ENCODE measurements at regions not wholly inside any gene's neighbourhood (a gene's known extent, or its start where the extent isn't known, plus 50 kb on each side); places are given as distances from the start of the nearest gene placed in this dataset.
"Not testable (repeated sequence)": the region's sequence is repeated elsewhere in the genome, so short reads cannot be mapped to it uniquely, and the experiment has no call there.

GRCh38 chr12:127496255-127496654 is 770.7 kb upstream of the TMEM132C start:
- Mint-ChIP-seq H3K4me1 (no peaks in the 10 kb centered on the region), H3K27me3 (no peaks in the 10 kb centered on the region), H3K27ac (no peak overlapping the region), H3K36me3 (ENCODE audit: low read depth) (no peaks in the 10 kb centered on the region), H3K9me3 (no peaks in the 10 kb centered on the region), H3K4me3 (no peak overlapping the region)
- DNase-seq (no peak), ATAC-seq (ENCODE audit: low read depth) (no peak)
- ChIA-PET CTCF (no interaction called here), POLR2A (no interaction called here)
- intact Hi-C loops (cut with micrococcal nuclease): no loop called here
- no peak for TF ChIP-seq CTCF (IDR thresholded peaks at IDR 0.05)

- H3K36me3 Mint-ChIP-seq (ENCODE audit: low read depth): no peaks in the 10 kb centered on the region
- intact Hi-C loops (cut with micrococcal nuclease): no loop called here
- no peak overlapping the region for H3K27ac Mint-ChIP-seq
- H3K9me3 Mint-ChIP-seq: peaks cover 2% of the 10 kb centered on the region
- no peak for ATAC-seq (ENCODE audit: low read depth)
- H3K27me3 Mint-ChIP-seq: no peaks in the 10 kb centered on the region
- H3K4me3 Mint-ChIP-seq: no peak overlapping the region
- ChIA-PET CTCF (no interaction called here), POLR2A (no interaction called here)
- TF ChIP-seq CTCF (IDR thresholded peaks at IDR 0.05): no peak
- H3K4me1 Mint-ChIP-seq: no peaks in the 10 kb centered on the region
- DNase-seq: no peak
These were observed 766.4 kb upstream of the TMEM132C start for GRCh38 chr12:127500512-127501035.

- no peak overlapping the region for H3K4me3 Mint-ChIP-seq
- no peak for TF ChIP-seq CTCF (IDR thresholded peaks at IDR 0.05)
- DNase-seq (no peak), ATAC-seq (ENCODE audit: low read depth) (no peak)
- H3K36me3 Mint-ChIP-seq (ENCODE audit: low read depth): no peaks in the 10 kb centered on the region
- ChIA-PET CTCF (no interaction called here), POLR2A (no interaction called here)
- H3K27me3 Mint-ChIP-seq: no peaks in the 10 kb centered on the region
- no peak overlapping the region for H3K27ac Mint-ChIP-seq
- intact Hi-C loops (cut with micrococcal nuclease): no loop called here
- H3K9me3 Mint-ChIP-seq: peaks cover 2% of the 10 kb centered on the region
- H3K4me1 Mint-ChIP-seq: no peaks in the 10 kb centered on the region
These were observed 765.1 kb upstream of the TMEM132C start for GRCh38 chr12:127501916-127502315.

- no peaks in the 10 kb centered on the region for H3K27me3 Mint-ChIP-seq
- H3K4me1 Mint-ChIP-seq: no peaks in the 10 kb centered on the region
- H3K4me3 Mint-ChIP-seq: no peak overlapping the region
- ATAC-seq (ENCODE audit: low read depth) (no peak), DNase-seq (no peak)
- intact Hi-C loops (cut with micrococcal nuclease): no loop called here
- ChIA-PET POLR2A (no interaction called here), CTCF (no interaction called here)
- no peak overlapping the region for H3K27ac Mint-ChIP-seq
- no peak for TF ChIP-seq CTCF (IDR thresholded peaks at IDR 0.05)
- no peaks in the 10 kb centered on the region for H3K36me3 Mint-ChIP-seq (ENCODE audit: low read depth)
- peaks cover 5% of the 10 kb centered on the region for H3K9me3 Mint-ChIP-seq
These were observed 763.7 kb upstream of the TMEM132C start for GRCh38 chr12:127503246-127503645.

- ATAC-seq (ENCODE audit: low read depth); H3K36me3 Mint-ChIP-seq (ENCODE audit: low read depth); H3K4me3 Mint-ChIP-seq; intact Hi-C loops (cut with micrococcal nuclease); CTCF ChIA-PET; H3K27me3 Mint-ChIP-seq; DNase-seq; H3K9me3 Mint-ChIP-seq; H3K27ac Mint-ChIP-seq; POLR2A ChIA-PET; H3K4me1 Mint-ChIP-seq: not testable (repeated sequence)
These were observed 763.0 kb upstream of the TMEM132C start for GRCh38 chr12:127503996-127504395.

- TF ChIP-seq CTCF (IDR thresholded peaks at IDR 0.05): no peak
- no peaks in the 10 kb centered on the region for H3K27me3 Mint-ChIP-seq
- DNase-seq (no peak), ATAC-seq (ENCODE audit: low read depth) (no peak)
- ChIA-PET CTCF (no interaction called here), POLR2A (no interaction called here)
- intact Hi-C loops (cut with micrococcal nuclease): no loop called here
- H3K27ac Mint-ChIP-seq: no peak overlapping the region
- no peaks in the 10 kb centered on the region for H3K4me1 Mint-ChIP-seq
- H3K36me3 Mint-ChIP-seq (ENCODE audit: low read depth): no peaks in the 10 kb centered on the region
- peaks cover 5% of the 10 kb centered on the region for H3K9me3 Mint-ChIP-seq
- no peak overlapping the region for H3K4me3 Mint-ChIP-seq
These were observed 762.1 kb upstream of the TMEM132C start for GRCh38 chr12:127504874-127505273.

Data from activated B cell treated with CpG ODN at 0.5 μM for 24 hours (primary cell).